Fibroblast of lung (primary cell): ENCODE measurements at regions not wholly inside any gene's neighbourhood (a gene's known extent, or its start where the extent isn't known, plus 50 kb on each side); places are given as distances from the start of the nearest gene placed in this dataset.

Source experiments
- DNase-seq, 2 donors: peaks; one replicate each; pipeline versions ENCODE4 v3.0.0 to v3.0.0-alpha.2; 2010; ENCODE audit warnings: low read depth in 2 of 2
- H2AFZ ChIP-seq: 2 replicates; pipeline ENCODE4 v1.5.1; 2012; ENCODE audit warnings: low read length, control low read depth, inconsistent platforms
- H3K27ac ChIP-seq: 2 replicates; pipeline ENCODE4 v1.5.1; 2011; ENCODE audit warnings: low read length, control low read depth; ENCODE audit not compliant: insufficient read depth
- H3K27me3 ChIP-seq: 2 replicates; pipeline ENCODE4 v1.5.1; 2011; ENCODE audit warnings: mild to moderate bottlenecking, low read length; ENCODE audit not compliant: control insufficient read depth, insufficient read depth
- H3K36me3 ChIP-seq: 2 replicates; pipeline ENCODE4 v1.5.1; 2011; ENCODE audit warnings: low read length; ENCODE audit not compliant: control insufficient read depth, insufficient read depth
- H3K4me1 ChIP-seq: 2 replicates; pipeline ENCODE4 v1.5.1; 2011; ENCODE audit warnings: low read length; ENCODE audit not compliant: control insufficient read depth, insufficient read depth; ENCODE audit errors: extremely low read depth
- H3K4me2 ChIP-seq: 2 replicates; pipeline ENCODE4 v1.5.1; 2011; ENCODE audit warnings: low read length, control low read depth; ENCODE audit not compliant: insufficient read depth; ENCODE audit errors: extremely low read depth
- H3K4me3 ChIP-seq, 4 experiments: fragments of 200-600 bp in 1 of 4; sonication (generic) in 1 of 4; replicated peaks in 1 of 4; 2 replicates each; pipeline ENCODE4 v1.5.1; 2011 to 2016; ENCODE audit warnings: low read length in 4 of 4, low read depth in 3 of 4, mild to moderate bottlenecking in 3 of 4, control low read depth in 2 of 4, inconsistent platforms in 1 of 4, mixed read lengths in 1 of 4; ENCODE audit not compliant: insufficient read depth in 1 of 4; ENCODE audit errors: control extremely low read depth in 1 of 4
- H3K79me2 ChIP-seq: 2 replicates; pipeline ENCODE4 v1.5.1; 2012; ENCODE audit warnings: mild to moderate bottlenecking, low read length, inconsistent platforms; ENCODE audit not compliant: control insufficient read depth, insufficient read depth
- H3K9ac ChIP-seq: 2 replicates; pipeline ENCODE4 v1.5.1; 2011; ENCODE audit warnings: mild to moderate bottlenecking, low read length, control low read depth; ENCODE audit not compliant: insufficient read depth
- H3K9me3 ChIP-seq: 2 replicates; pipeline ENCODE4 v1.5.1; 2012; ENCODE audit warnings: low read depth, low read length; ENCODE audit not compliant: control insufficient read depth, insufficient read depth
- H4K20me1 ChIP-seq: 2 replicates; pipeline ENCODE4 v1.5.1; 2011; ENCODE audit warnings: low read length; ENCODE audit not compliant: control insufficient read depth, insufficient read depth; ENCODE audit errors: extremely low read depth
- CTCF ChIP-seq, 2 donors: IDR thresholded peaks in 1 of 2; conservative IDR thresholded peaks in 1 of 2; 1 replicate in 1 of 2; 2 replicates in 1 of 2; pipeline ENCODE4 v1.5.1; 2011 to 2012; ENCODE audit warnings: low read length in 2 of 2, control low read depth in 1 of 2, inconsistent platforms in 1 of 2, low read depth in 1 of 2, mild to moderate bottlenecking in 1 of 2
- EZH2 ChIP-seq: IDR thresholded peaks from 2 replicates; pipeline ENCODE4 v1.5.1; 2012; ENCODE audit warnings: low read length, control low read depth, mild to moderate bottlenecking; ENCODE audit errors: missing control alignments

GRCh38 chr14:71553779-71554178 is 378.4 kb upstream of the RGS6 start:
- Histone ChIP-seq H3K36me3 (no peaks in the 10 kb centered on the region), H4K20me1 (no peaks in the 10 kb centered on the region), H3K9ac (no peak overlapping the region), H3K9me3 (no peaks in the 10 kb centered on the region), H3K79me2 (no peaks in the 10 kb centered on the region), H3K27ac (no peak overlapping the region), H3K27me3 (no peaks in the 10 kb centered on the region), H3K4me1 (peaks cover 2% of the 10 kb centered on the region), H2AFZ (no peak overlapping the region), H3K4me2 (no peak overlapping the region), H3K4me3 (no peak overlapping the region)
- TF ChIP-seq EZH2 = no peak
- TF ChIP-seq CTCF (conservative IDR thresholded peaks at IDR 0.05 in 1 of 2, IDR thresholded peaks at IDR 0.05 in 1 of 2; ENCODE audit: low read depth in 1 of 2, low read length in 2 of 2) = no peak
- DNase-seq = no peak

GRCh38 chr14:71554323-71554722 is 377.9 kb upstream of the RGS6 start:
- H3K4me3 ChIP-seq = no peak overlapping the region
- H3K9ac ChIP-seq = no peak overlapping the region
- H3K9me3 ChIP-seq = no peaks in the 10 kb centered on the region
- H4K20me1 ChIP-seq = no peaks in the 10 kb centered on the region
- H3K36me3 ChIP-seq = no peaks in the 10 kb centered on the region
- no peak overlapping the region for H2AFZ ChIP-seq
- TF ChIP-seq EZH2 = no peak
- no peak for TF ChIP-seq CTCF (conservative IDR thresholded peaks at IDR 0.05 in 1 of 2, IDR thresholded peaks at IDR 0.05 in 1 of 2; ENCODE audit: low read depth in 1 of 2, low read length in 2 of 2)
- no peaks in the 10 kb centered on the region for H3K79me2 ChIP-seq
- peaks cover 2% of the 10 kb centered on the region for H3K4me1 ChIP-seq
- H3K4me2 ChIP-seq = no peak overlapping the region
- H3K27ac ChIP-seq = no peak overlapping the region
- DNase-seq = no peak
- no peaks in the 10 kb centered on the region for H3K27me3 ChIP-seq

GRCh38 chr14:71554959-71555612 is 377.1 kb upstream of the RGS6 start:
- no peaks in the 10 kb centered on the region for H3K36me3 ChIP-seq
- no peak overlapping the region for H2AFZ ChIP-seq
- no peak overlapping the region for H3K4me2 ChIP-seq
- H3K27ac ChIP-seq = no peak overlapping the region
- H3K27me3 ChIP-seq = no peaks in the 10 kb centered on the region
- H3K4me1 ChIP-seq = peaks cover 2% of the 10 kb centered on the region
- no peak for TF ChIP-seq EZH2
- TF ChIP-seq CTCF (conservative IDR thresholded peaks at IDR 0.05 in 1 of 2, IDR thresholded peaks at IDR 0.05 in 1 of 2; ENCODE audit: low read depth in 1 of 2, low read length in 2 of 2) = no peak
- H3K9me3 ChIP-seq = no peaks in the 10 kb centered on the region
- H3K9ac ChIP-seq = no peak overlapping the region
- no peak for DNase-seq
- H4K20me1 ChIP-seq = no peaks in the 10 kb centered on the region
- H3K4me3 ChIP-seq = no peak overlapping the region
- H3K79me2 ChIP-seq = no peaks in the 10 kb centered on the region
